Heart left ventricle (tissue), 16 donors: ENCODE measurements at regions not wholly inside any gene's neighbourhood (a gene's known extent, or its start where the extent isn't known, plus 50 kb on each side); places are given as distances from the start of the nearest gene placed in this dataset.
"Not testable (repeated sequence)": the region's sequence is repeated elsewhere in the genome, so short reads cannot be mapped to it uniquely, and the experiment has no call there.

Source experiments
- ATAC-seq, 4 donors: fragments of 200-7000 bp; cut with Tn5 transposase; one replicate each; pipeline ENCODE4 v1.9.1; 2020 to 2022; ENCODE audit warnings: moderate library complexity in 4 of 4, mild to moderate bottlenecking in 3 of 4, moderate number of reproducible peaks in 1 of 4
- DNase-seq, 5 donors: peaks; one replicate each; pipeline ENCODE4 v3.0.0-alpha.2; 2020
- H3K27ac ChIP-seq, 12 donors: fragments of 200-600 bp; sonication (generic) in 4 of 12; one replicate each; pipeline versions ENCODE4 v1.5.0 to v1.8.0; 2016 to 2022; ENCODE audit warnings: mild to moderate bottlenecking in 2 of 12
- H3K27me3 ChIP-seq, 9 donors: fragments of 200-600 bp; sonication (generic) in 2 of 9; one replicate each; pipeline versions ENCODE4 v1.5.1 to v1.8.0; 2016 to 2022; ENCODE audit warnings: mild to moderate bottlenecking in 3 of 9
- H3K36me3 ChIP-seq, 9 donors: fragments of 200-600 bp; sonication (generic) in 2 of 9; one replicate each; pipeline versions ENCODE4 v1.5.0 to v1.8.0; 2018 to 2022; ENCODE audit warnings: mild to moderate bottlenecking in 2 of 9
- H3K4me1 ChIP-seq, 12 donors: fragments of 200-600 bp; sonication (generic) in 4 of 12; one replicate each; pipeline versions ENCODE4 v1.5.0 to v1.8.0; 2016 to 2022; ENCODE audit warnings: mild to moderate bottlenecking in 3 of 12
- H3K4me3 ChIP-seq, 12 donors: fragments of 200-600 bp; sonication (generic) in 4 of 12; one replicate each; pipeline versions ENCODE4 v1.5.0 to v1.8.0; 2017 to 2022; ENCODE audit warnings: mild to moderate bottlenecking in 9 of 12, moderate library complexity in 4 of 12
- H3K9me3 ChIP-seq, 12 donors: fragments of 200-600 bp; sonication (generic) in 4 of 12; one replicate each; pipeline versions ENCODE4 v1.5.0 to v1.8.0; 2016 to 2022; ENCODE audit warnings: mild to moderate bottlenecking in 1 of 12
- WGBS, 4 donors: extraction: QIAGEN DNeasy Blood & Tissue Kit in 2 of 4; methylation state at CpG; one replicate each; pipeline versions ENCODE4 v1.1.5 to v1.1.7; 2013 to 2018; 5-methylcytosine and 5-hydroxymethylcytosine counted together
- intact Hi-C, 10 donors: fragments of 100-400 bp; cut with DNase I; formaldehyde crosslinking; loops; one replicate each; pipeline versions ENCODE4 v1.11.1 to v1.14.2; 2022
- donor health status: ischemic (EF 13 %, LVEDD 7.1; RV severe dilation, severe dysfunction).
- donor health status: healthy with polysubstance abuse.
- donor health status: DM: no; HTN: yes; CAD: no.
- donor health status: DM: no; HTN: no; CAD: no.
- donor health status: ischemic (EF 25% LVEDD 6.9; RV normal size, moderate dysfunction).
- donor health status: ischemic (EF 25% LVEDD 5.7; RV mildly dilated, moderate dysfunction).
- donor health status: healthy.
- donor health status: DM: yes; HTN: yes; CAD: no.
- donor health status: ischemic (EF 35%, LVEDD 5.7; RV mildly dilated, moderate dysfunction).
- donor health status: nonischemic (EF 11% LVEDD 7.7; RV severe dilation, severe dysfunction).
- donor health status: DM: yes; HTN: yes; CAD: no.
- donor health status: PGD.
- donor health status: ischemic (EF 29% LVEDD 5.4; RV normal size, mild dysfunction).
- donor health status: nonischemic (EF 23%, LVEDD 6.1; RV moderate dilation, normal function).

- intact Hi-C loops, H3K9me3 ChIP-seq, H3K36me3 ChIP-seq, H3K27me3 ChIP-seq, H3K4me3 ChIP-seq: not testable (repeated sequence)
- H3K27ac ChIP-seq = peak overlapping the region in 1 of 12 donors; percentile 48
- 6 to 40% (median 12%) methylated on average over 1 to 5 of the region's 6 CpGs for WGBS, 4 donors
- peak; percentile 80 to 86 (median 84) for ATAC-seq
- peak; percentile 78 to 90 (median 83) for DNase-seq
- peaks cover 0 to 19% (median 0%) of the 10 kb centered on the region in 12 donors for H3K4me1 ChIP-seq
Measured at GRCh38 chr2:111356512-111357031, 235.9 kb downstream of the BCL2L11 start.

- Histone ChIP-seq H3K27ac (peak overlapping the region in 1 of 12 donors; percentile 1), H3K4me3 (peak overlapping the region in 11 of 12 donors; percentile 6 to 52 (median 34))
- intact Hi-C loops, H3K4me1 ChIP-seq, H3K9me3 ChIP-seq, H3K27me3 ChIP-seq, H3K36me3 ChIP-seq: not testable (repeated sequence)
- ATAC-seq (peak; percentile 49 to 76 (median 76)), DNase-seq (peak in 3 of 5 donors; percentile 24 to 58 (median 33))
- WGBS, 4 donors = 1 to 6% (median 4%) methylated on average over 21 to 34 of the region's 37 CpGs
Measured at GRCh38 chr2:111365986-111366640, 245.4 kb downstream of the BCL2L11 start.

GRCh38 chr2:111366641-111367029, 245.9 kb downstream of the BCL2L11 start:
- intact Hi-C loops, H3K27me3 ChIP-seq, H3K4me1 ChIP-seq, DNase-seq, H3K9me3 ChIP-seq, H3K27ac ChIP-seq, H3K36me3 ChIP-seq: not testable (repeated sequence)
- 68 to 84% (median 74%) methylated on average over 9 to 13 of the region's 14 CpGs for WGBS, 4 donors
- peak overlapping the region in 8 of 12 donors; percentile 27 to 52 (median 36) for H3K4me3 ChIP-seq
- ATAC-seq = peak in 1 of 4 donors; percentile 28

GRCh38 chr2:111367080-111367479, 246.4 kb downstream of the BCL2L11 start:
- WGBS, 4 donors = 94 to 100% (median 98%) methylated on average over 2 to 3 of the region's 3 CpGs

GRCh38 chr2:111367871-111368270, 247.2 kb downstream of the BCL2L11 start:
- H3K36me3 ChIP-seq, H3K9me3 ChIP-seq, intact Hi-C loops, DNase-seq, H3K4me3 ChIP-seq, ATAC-seq, H3K4me1 ChIP-seq, H3K27me3 ChIP-seq, H3K27ac ChIP-seq: not testable (repeated sequence)
- 75 to 100% (median 82%) methylated on average over 1 of the region's 1 CpG for WGBS, 4 donors

More at GRCh38 chr2:111367080-111367479, 246.4 kb downstream of the BCL2L11 start:
- ATAC-seq, DNase-seq, H3K4me3 ChIP-seq, H3K27me3 ChIP-seq, intact Hi-C loops, H3K36me3 ChIP-seq, H3K27ac ChIP-seq, H3K4me1 ChIP-seq, H3K9me3 ChIP-seq: not testable (repeated sequence)

GRCh38 chr2:111368288-111368687, 247.6 kb downstream of the BCL2L11 start:
- H3K9me3 ChIP-seq, ATAC-seq, H3K4me1 ChIP-seq, DNase-seq, H3K36me3 ChIP-seq, H3K27me3 ChIP-seq, intact Hi-C loops, H3K27ac ChIP-seq, H3K4me3 ChIP-seq: not testable (repeated sequence)
- WGBS, 4 donors = no CpG with 5 or more reads among the region's 4 CpGs

- DNase-seq, H3K4me3 ChIP-seq, H3K4me1 ChIP-seq, H3K27ac ChIP-seq, H3K9me3 ChIP-seq, H3K36me3 ChIP-seq, ATAC-seq, H3K27me3 ChIP-seq, intact Hi-C loops: not testable (repeated sequence)
- no CpG with 5 or more reads among the region's 2 CpGs for WGBS, 4 donors
Measured at GRCh38 chr2:111373060-111373459, 252.3 kb downstream of the BCL2L11 start.

GRCh38 chr2:111373989-111374388, 253.3 kb downstream of the BCL2L11 start:
- H3K4me1 ChIP-seq, intact Hi-C loops, H3K4me3 ChIP-seq, ATAC-seq, H3K27ac ChIP-seq, H3K36me3 ChIP-seq, DNase-seq, H3K9me3 ChIP-seq, H3K27me3 ChIP-seq: not testable (repeated sequence)
- 89 to 95% (median 94%) methylated on average over 4 to 5 of the region's 5 CpGs for WGBS, 4 donors

GRCh38 chr2:111374734-111375133, 254.0 kb downstream of the BCL2L11 start:
- H3K27me3 ChIP-seq, H3K36me3 ChIP-seq, H3K4me3 ChIP-seq, H3K4me1 ChIP-seq, H3K27ac ChIP-seq, ATAC-seq, DNase-seq, H3K9me3 ChIP-seq, intact Hi-C loops: not testable (repeated sequence)
- 77 to 83% (median 80%) methylated on average over 1 to 2 of the region's 3 CpGs; no CpG with 5 or more reads in 1 of the 4 donors for WGBS, 4 donors

GRCh38 chr2:111375320-111375883, 254.7 kb downstream of the BCL2L11 start:
- intact Hi-C loops, H3K36me3 ChIP-seq, ATAC-seq, H3K27me3 ChIP-seq, H3K9me3 ChIP-seq, H3K27ac ChIP-seq, H3K4me1 ChIP-seq, DNase-seq, H3K4me3 ChIP-seq: not testable (repeated sequence)
- 71 to 95% (median 90%) methylated on average over 7 to 8 of the region's 8 CpGs for WGBS, 4 donors
